ENCODE measurements at regions not wholly inside any gene's neighbourhood (a gene's known extent, or its start where the extent isn't known, plus 50 kb on each side); places are given as distances from the start of the nearest gene placed in this dataset.

- TF ChIP-seq BCL11B (tag by site-specific recombination; IDR thresholded peaks at IDR 0.05; ENCODE audit: low read depth) (no peak), ZNF292 (tag by site-specific recombination; IDR thresholded peaks at IDR 0.05; ENCODE audit: borderline replicate concordance, low read depth) (no peak), ZNF830 (tag by site-specific recombination; IDR thresholded peaks at IDR 0.05; ENCODE audit: low read depth) (no peak), CTCF (tag by site-specific recombination; IDR thresholded peaks at IDR 0.05) (no peak), KLF16 (tag by site-specific recombination; IDR thresholded peaks at IDR 0.05) (no peak), ZNF121 (tag by site-specific recombination; IDR thresholded peaks at IDR 0.05) (no peak)
Measured at GRCh38 chr9:120267929-120268328, 312.0 kb downstream of the CDK5RAP2 start.

Data from HEK293 (cell line).